NCI-H526 treated with DMSO at 0.1 percent for 48 hours (cell line): ENCODE measurements at regions not wholly inside any gene's neighbourhood (a gene's known extent, or its start where the extent isn't known, plus 50 kb on each side); places are given as distances from the start of the nearest gene placed in this dataset.
A peak's percentile ranks its signal among the peaks of the same experiment; 100 is the strongest.
"Not testable (repeated sequence)": the region's sequence is repeated elsewhere in the genome, so short reads cannot be mapped to it uniquely, and the experiment has no call there.

Source experiments
- DNase-seq: peaks from one replicate; lab custom pipeline; 2025; lab: John Stamatoyannopoulos, UW

- not testable (repeated sequence) for DNase-seq
Observed at GRCh38 chr21:32823296-32823695, 51.7 kb upstream of the PAXBP1 start.

- no peak for DNase-seq
Observed at GRCh38 chr21:32824950-32825349, 53.4 kb upstream of the PAXBP1 start.

GRCh38 chr21:32826329-32827167 is 55.0 kb upstream of the PAXBP1 start:
- DNase-seq, result peak; percentile 58

- no peak for DNase-seq
Observed at GRCh38 chr21:32828908-32829307, 57.4 kb upstream of the PAXBP1 start.

GRCh38 chr21:32829504-32829903 is 57.9 kb upstream of the PAXBP1 start:
- no peak for DNase-seq

- DNase-seq, result not testable (repeated sequence)
Observed at GRCh38 chr21:32831779-32832178, 60.2 kb upstream of the PAXBP1 start.

GRCh38 chr21:32834211-32834915 is 62.8 kb upstream of the PAXBP1 start:
- no peak for DNase-seq

- no peak for DNase-seq
Observed at GRCh38 chr21:32834916-32835235, 63.3 kb upstream of the PAXBP1 start.

GRCh38 chr21:32842146-32842545 is 70.6 kb upstream of the PAXBP1 start:
- DNase-seq, result no peak

GRCh38 chr21:32843561-32843960 is 72.0 kb upstream of the PAXBP1 start:
- DNase-seq, result no peak

- no peak for DNase-seq
Observed at GRCh38 chr21:32844076-32844475, 72.5 kb upstream of the PAXBP1 start.

- DNase-seq, result no peak
Observed at GRCh38 chr21:32844653-32845436, 73.3 kb upstream of the PAXBP1 start.

- no peak for DNase-seq
Observed at GRCh38 chr21:32858628-32859027, 87.1 kb upstream of the PAXBP1 start.

- no peak for DNase-seq
Observed at GRCh38 chr21:32860399-32860798, 88.8 kb upstream of the PAXBP1 start.

GRCh38 chr21:32861866-32862265 is 90.3 kb upstream of the PAXBP1 start:
- no peak for DNase-seq

- DNase-seq, result no peak
Observed at GRCh38 chr21:32867597-32867996, 96.0 kb upstream of the PAXBP1 start.

GRCh38 chr21:32868631-32869454 is 97.3 kb upstream of the PAXBP1 start:
- DNase-seq, result no peak

- no peak for DNase-seq
Observed at GRCh38 chr21:32869459-32869858, 97.9 kb upstream of the PAXBP1 start.

- no peak for DNase-seq
Observed at GRCh38 chr21:32876426-32876825, 104.9 kb upstream of the PAXBP1 start.

GRCh38 chr21:32877888-32878287 is 106.3 kb upstream of the PAXBP1 start:
- DNase-seq, result not testable (repeated sequence)

GRCh38 chr21:32878661-32879060 is 107.1 kb upstream of the PAXBP1 start:
- DNase-seq, result no peak

- no peak for DNase-seq
Observed at GRCh38 chr21:32881458-32881857, 109.9 kb upstream of the PAXBP1 start.
